GM12873 (cell line): ENCODE measurements at regions not wholly inside any gene's neighbourhood (a gene's known extent, or its start where the extent isn't known, plus 50 kb on each side); places are given as distances from the start of the nearest gene placed in this dataset.

Experiments used
- TF ChIP-seq, protein P1 (sequence below): IDR thresholded peaks from 2 replicates; pipeline ENCODE4 v1.5.1; 2012; ENCODE audit warnings: low read depth, mild to moderate bottlenecking, moderate library complexity, low read length, control low read depth; ENCODE audit not compliant: insufficient read depth; ENCODE audit errors: missing control alignments

- TF ChIP-seq, protein P1, sequence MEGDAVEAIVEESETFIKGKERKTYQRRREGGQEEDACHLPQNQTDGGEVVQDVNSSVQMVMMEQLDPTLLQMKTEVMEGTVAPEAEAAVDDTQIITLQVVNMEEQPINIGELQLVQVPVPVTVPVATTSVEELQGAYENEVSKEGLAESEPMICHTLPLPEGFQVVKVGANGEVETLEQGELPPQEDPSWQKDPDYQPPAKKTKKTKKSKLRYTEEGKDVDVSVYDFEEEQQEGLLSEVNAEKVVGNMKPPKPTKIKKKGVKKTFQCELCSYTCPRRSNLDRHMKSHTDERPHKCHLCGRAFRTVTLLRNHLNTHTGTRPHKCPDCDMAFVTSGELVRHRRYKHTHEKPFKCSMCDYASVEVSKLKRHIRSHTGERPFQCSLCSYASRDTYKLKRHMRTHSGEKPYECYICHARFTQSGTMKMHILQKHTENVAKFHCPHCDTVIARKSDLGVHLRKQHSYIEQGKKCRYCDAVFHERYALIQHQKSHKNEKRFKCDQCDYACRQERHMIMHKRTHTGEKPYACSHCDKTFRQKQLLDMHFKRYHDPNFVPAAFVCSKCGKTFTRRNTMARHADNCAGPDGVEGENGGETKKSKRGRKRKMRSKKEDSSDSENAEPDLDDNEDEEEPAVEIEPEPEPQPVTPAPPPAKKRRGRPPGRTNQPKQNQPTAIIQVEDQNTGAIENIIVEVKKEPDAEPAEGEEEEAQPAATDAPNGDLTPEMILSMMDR: no peak
These were observed 55.1 kb upstream of the SLC25A26 start for GRCh38 chr3:66165660-66166059.

DNA sequence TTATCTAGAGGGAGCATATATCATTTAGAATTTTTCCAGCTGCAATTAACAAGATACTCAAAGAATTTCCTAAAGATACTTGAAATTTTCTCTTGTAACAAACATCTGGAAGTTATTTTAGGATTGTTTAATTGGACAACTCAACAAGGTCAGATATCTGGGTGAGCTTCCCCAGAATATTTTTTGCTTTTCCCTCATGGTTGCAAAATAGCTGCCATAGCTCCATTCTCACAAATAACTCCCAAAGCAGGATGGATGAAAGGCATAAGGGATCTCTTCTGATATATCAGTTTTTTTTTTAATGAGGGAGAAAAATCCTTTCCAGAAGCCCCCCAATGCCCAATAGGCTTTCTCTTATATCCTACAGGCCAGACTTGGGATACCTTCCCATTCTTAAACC lies 56.6 kb upstream of the SLC25A26 start:
- TF ChIP-seq, protein P1: no peak

DNA sequence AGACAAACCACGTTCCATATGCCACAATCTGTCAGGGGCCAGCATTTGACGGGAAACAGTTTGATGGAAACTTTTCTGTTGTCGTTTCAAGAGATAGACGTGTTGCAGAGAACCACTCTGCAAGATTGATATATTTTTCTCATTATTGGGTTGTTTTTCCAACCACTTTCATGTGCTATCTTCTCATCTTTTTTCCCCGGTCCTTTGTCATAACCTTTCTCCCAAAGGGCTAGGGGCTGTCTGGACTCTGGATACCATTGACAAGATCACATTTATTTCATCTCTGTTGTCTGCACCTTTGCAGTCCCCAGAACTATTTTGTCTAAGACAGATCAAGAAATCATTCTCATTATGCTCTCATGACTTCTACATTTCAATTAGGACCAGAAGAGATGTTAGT lies 57.6 kb upstream of the SLC25A26 start:
- TF ChIP-seq, protein P1: no peak

DNA sequence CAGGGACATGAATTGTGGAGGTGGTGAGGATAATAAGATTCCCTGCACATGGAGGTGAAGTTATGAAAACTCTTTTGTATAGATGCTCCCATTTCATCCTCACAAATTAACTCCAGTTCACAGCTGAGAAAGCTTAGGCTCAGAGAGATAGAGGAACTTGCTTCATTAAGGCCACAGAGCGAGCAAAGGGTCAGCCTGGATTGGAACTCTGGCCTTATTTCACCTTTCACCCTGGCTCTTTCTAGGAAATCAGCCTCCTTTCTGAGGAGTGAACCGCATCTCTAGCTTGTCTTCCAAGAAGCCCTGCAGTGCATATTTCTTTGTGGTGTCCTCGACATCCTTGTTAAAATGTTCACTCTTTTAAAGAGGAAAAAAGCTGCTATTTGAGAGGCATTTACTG lies 58.0 kb upstream of the SLC25A26 start:
- TF ChIP-seq, protein P1: no peak

DNA sequence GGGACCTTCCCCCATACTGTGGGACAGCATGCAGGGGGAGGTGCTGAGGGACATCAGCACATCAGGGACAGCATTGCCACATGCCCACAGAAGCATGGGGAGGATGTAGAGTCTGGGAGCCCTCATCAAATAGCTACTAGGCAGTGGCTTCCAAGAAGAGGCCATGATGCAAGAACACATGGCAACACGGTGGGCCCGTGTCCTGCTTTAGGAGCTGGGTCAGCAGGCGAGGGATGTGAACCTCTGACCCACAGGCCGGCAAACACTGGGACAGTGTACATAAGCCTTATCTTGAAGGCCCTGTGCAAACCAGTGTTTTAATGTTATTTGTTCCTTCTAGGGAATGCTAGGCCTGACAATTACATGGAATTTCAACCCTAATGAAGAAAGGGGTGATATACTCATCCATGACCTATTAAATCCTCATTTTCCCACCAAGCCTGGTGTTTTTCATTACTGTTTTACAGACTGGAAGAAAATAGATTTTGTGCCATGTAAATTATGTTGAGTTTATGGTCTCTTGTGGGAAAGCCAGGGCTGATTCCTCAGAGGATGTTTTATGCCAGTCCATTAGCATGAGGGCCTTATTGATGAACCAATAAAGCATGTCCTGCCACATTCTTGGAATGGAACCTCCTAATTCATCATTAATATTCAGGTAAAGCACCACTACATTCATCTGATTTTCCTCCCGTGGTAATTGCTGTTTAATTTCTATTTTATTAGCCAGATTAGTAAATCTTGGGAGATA lies 61.7 kb upstream of the SLC25A26 start:
- TF ChIP-seq, protein P1: no peak

DNA sequence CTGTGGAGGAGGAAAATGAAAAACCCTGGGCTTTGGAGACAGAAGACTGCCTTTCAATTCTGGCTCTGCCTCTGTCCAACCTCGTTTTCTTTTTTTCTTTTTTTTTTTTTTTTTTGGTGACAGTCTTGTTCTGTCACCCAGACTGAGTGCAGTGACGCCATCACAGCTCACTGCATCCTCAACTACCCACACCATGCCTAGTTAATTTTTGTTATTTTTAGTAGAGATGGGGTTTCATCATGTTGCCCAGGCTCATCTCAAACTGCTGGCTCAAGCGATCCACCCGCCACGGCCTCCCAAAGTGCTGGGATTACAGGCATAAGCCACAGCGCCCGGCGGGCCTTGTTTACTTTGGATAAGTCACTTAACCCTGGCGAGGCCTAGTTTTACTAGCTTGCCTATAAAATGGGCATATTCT lies 66.3 kb upstream of the SLC25A26 start:
- TF ChIP-seq, protein P1: no peak

- TF ChIP-seq, protein P1: no peak
These were observed 67.0 kb upstream of the SLC25A26 start for GRCh38 chr3:66153481-66154443.
